CD14-positive monocyte (primary cell): ENCODE measurements at regions not wholly inside any gene's neighbourhood (a gene's known extent, or its start where the extent isn't known, plus 50 kb on each side); places are given as distances from the start of the nearest gene placed in this dataset.

ENCODE experiments used
- DNase-seq, 3 donors: peaks; one replicate each; pipeline ENCODE4 v3.0.0-alpha.2; 2011 to 2022
- H2AFZ ChIP-seq: 2 replicates; pipeline ENCODE4 v1.6.0; 2012; ENCODE audit warnings: mild to moderate bottlenecking, low read depth, low read length, inconsistent platforms; ENCODE audit not compliant: insufficient read depth, poor library complexity, severe bottlenecking
- H3K27ac ChIP-seq, 2 donors: 1 replicate in 1 of 2; 2 replicates in 1 of 2; pipeline ENCODE4 v1.5.1; 2012 to 2013; ENCODE audit warnings: low read length in 2 of 2, control low read depth in 1 of 2, inconsistent platforms in 1 of 2, low read depth in 1 of 2, mild to moderate bottlenecking in 1 of 2
- H3K27me3 ChIP-seq, 2 donors: one replicate each; pipeline versions ENCODE4 v1.6.0 to v1.6.1; 2011 to 2013; ENCODE audit warnings: low read length in 2 of 2; ENCODE audit not compliant: control insufficient read depth in 2 of 2, insufficient read depth in 2 of 2
- H3K36me3 ChIP-seq, 2 donors: replicated peaks in 1 of 2; 1 replicate in 1 of 2; 2 replicates in 1 of 2; pipeline versions ENCODE4 v1.5.1 to v1.6.1; 2012 to 2013; ENCODE audit warnings: low read length in 2 of 2, control low read depth in 1 of 2, inconsistent platforms in 1 of 2, mild to moderate bottlenecking in 1 of 2; ENCODE audit not compliant: insufficient read depth in 2 of 2, control insufficient read depth in 1 of 2
- H3K4me1 ChIP-seq, 2 donors: 1 replicate in 1 of 2; 2 replicates in 1 of 2; pipeline versions ENCODE4 v1.5.1 to v1.6.1; 2012 to 2013; ENCODE audit warnings: low read length in 2 of 2, control low read depth in 1 of 2, inconsistent platforms in 1 of 2, mild to moderate bottlenecking in 1 of 2, moderate library complexity in 1 of 2; ENCODE audit not compliant: insufficient read depth in 2 of 2, control insufficient read depth in 1 of 2
- H3K4me2 ChIP-seq: replicated peaks from 2 replicates; pipeline ENCODE3; 2012; ENCODE audit warnings: low read length, moderate library complexity, mild to moderate bottlenecking; ENCODE audit not compliant: poor library complexity, severe bottlenecking; ENCODE audit errors: extremely low read depth
- H3K4me3 ChIP-seq, 3 experiments: fragments of 200-600 bp in 1 of 3; sonication (generic) in 1 of 3; replicated peaks in 1 of 3; 1 replicate in 2 of 3; 2 replicates in 1 of 3; pipeline ENCODE4 v1.5.1; 2011 to 2013; ENCODE audit warnings: low read length in 3 of 3, mild to moderate bottlenecking in 3 of 3, control low read depth in 2 of 3, low read depth in 2 of 3, inconsistent platforms in 1 of 3, moderate library complexity in 1 of 3
- H3K79me2 ChIP-seq: 2 replicates; pipeline ENCODE4 v1.6.0; 2012; ENCODE audit warnings: mild to moderate bottlenecking, control low read depth, inconsistent platforms, low read length, moderate library complexity; ENCODE audit not compliant: insufficient read depth
- H3K9ac ChIP-seq: 2 replicates; pipeline ENCODE4 v1.6.0; 2017; ENCODE audit warnings: low read length, mild to moderate bottlenecking; ENCODE audit not compliant: insufficient read depth, poor library complexity, severe bottlenecking
- H3K9me3 ChIP-seq, 2 donors: replicated peaks in 1 of 2; 1 replicate in 1 of 2; 2 replicates in 1 of 2; pipeline versions ENCODE4 v1.5.1 to v1.6.1; 2012 to 2013; ENCODE audit warnings: low read length in 2 of 2, control low read depth in 1 of 2; ENCODE audit not compliant: control insufficient read depth in 1 of 2, insufficient read depth in 1 of 2
- H4K20me1 ChIP-seq: 2 replicates; pipeline ENCODE4 v1.6.0; 2012; ENCODE audit warnings: mild to moderate bottlenecking, low read length, control low read depth, moderate library complexity; ENCODE audit not compliant: insufficient read depth
- H3K27ac Mint-ChIP-seq, 7 donors: one replicate each; pipeline ENCODE4 v1.8.0; 2020; ENCODE audit warnings: mild to moderate bottlenecking in 7 of 7, mixed read lengths in 7 of 7, moderate library complexity in 6 of 7, inconsistent platforms in 2 of 7
- H3K27me3 Mint-ChIP-seq, 3 donors: one replicate each; pipeline ENCODE4 v1.8.0; 2021 to 2022; ENCODE audit warnings: low read depth in 3 of 3, mild to moderate bottlenecking in 3 of 3, mixed read lengths in 3 of 3, moderate library complexity in 3 of 3, inconsistent platforms in 1 of 3
- H3K36me3 Mint-ChIP-seq, 2 donors: one replicate each; pipeline ENCODE4 v1.8.0; 2020; ENCODE audit warnings: mixed read lengths in 2 of 2, inconsistent platforms in 1 of 2, mild to moderate bottlenecking in 1 of 2
- H3K4me1 Mint-ChIP-seq: one replicate; pipeline ENCODE4 v1.8.0; 2020; ENCODE audit warnings: mild to moderate bottlenecking, mixed read lengths
- H3K4me3 Mint-ChIP-seq, 2 donors: one replicate each; pipeline ENCODE4 v1.8.0; 2020; ENCODE audit warnings: mild to moderate bottlenecking in 2 of 2, mixed read lengths in 2 of 2, moderate library complexity in 1 of 2
- H3K9me3 Mint-ChIP-seq, 7 donors: one replicate each; pipeline ENCODE4 v1.8.0; 2020 to 2022; ENCODE audit warnings: mixed read lengths in 7 of 7, mild to moderate bottlenecking in 6 of 7, moderate library complexity in 6 of 7, inconsistent platforms in 2 of 7
- WGBS: methylation state at CpG from one replicate; pipeline ENCODE4 v1.1.5; 2013; ENCODE audit warnings: missing lambda C conversion rate; ENCODE audit not compliant: insufficient coverage; 5-methylcytosine and 5-hydroxymethylcytosine counted together
- intact Hi-C, 2 donors: fragments of 100-400 bp; cut with micrococcal nuclease; formaldehyde crosslinking; loops; one replicate each; pipeline versions ENCODE4 v1.15.0 to v1.15.1; 2023
- TF ChIP-seq, protein P1 (sequence below): fragments of 200-600 bp; IDR thresholded peaks from one replicate; pipeline ENCODE4 v1.8.0; 2022; ENCODE audit warnings: antibody characterized with exemption, mild to moderate bottlenecking

DNA sequence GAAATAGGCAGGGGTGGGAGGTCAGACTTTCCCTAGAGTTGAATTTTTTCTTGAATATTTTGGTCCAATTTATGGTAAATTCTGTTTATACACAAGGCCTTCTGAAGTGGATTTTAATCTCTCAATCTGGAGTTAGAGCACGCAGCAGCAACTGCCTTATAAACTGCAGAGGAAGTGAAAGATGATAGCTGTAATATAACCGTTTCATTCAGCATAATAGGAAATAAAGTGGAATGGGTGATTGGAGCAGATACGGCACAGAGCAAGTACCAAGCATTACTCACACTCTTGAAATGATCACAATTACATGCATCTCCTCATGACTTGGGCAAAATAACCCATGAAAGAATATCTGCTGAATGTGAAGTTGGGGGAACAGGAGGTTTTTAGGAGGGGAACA, 106.8 kb downstream of the ARRDC4 start:
- intact Hi-C loops = no loop called here
- Mint-ChIP-seq H3K4me1 (peaks cover 57% of the 10 kb centered on the region), H3K27ac (no peak overlapping the region), H3K36me3 (peaks cover 6 to 7% of the 10 kb centered on the region in 2 donors), H3K9me3 (peaks cover 0 to 10% (median 3%) of the 10 kb centered on the region in 7 donors), H3K4me3 (peak overlapping the region in 1 of 2 donors; percentile 74), H3K27me3 (peaks cover 4 to 15% (median 13%) of the 10 kb centered on the region in 3 donors)
- TF ChIP-seq, protein P1, sequence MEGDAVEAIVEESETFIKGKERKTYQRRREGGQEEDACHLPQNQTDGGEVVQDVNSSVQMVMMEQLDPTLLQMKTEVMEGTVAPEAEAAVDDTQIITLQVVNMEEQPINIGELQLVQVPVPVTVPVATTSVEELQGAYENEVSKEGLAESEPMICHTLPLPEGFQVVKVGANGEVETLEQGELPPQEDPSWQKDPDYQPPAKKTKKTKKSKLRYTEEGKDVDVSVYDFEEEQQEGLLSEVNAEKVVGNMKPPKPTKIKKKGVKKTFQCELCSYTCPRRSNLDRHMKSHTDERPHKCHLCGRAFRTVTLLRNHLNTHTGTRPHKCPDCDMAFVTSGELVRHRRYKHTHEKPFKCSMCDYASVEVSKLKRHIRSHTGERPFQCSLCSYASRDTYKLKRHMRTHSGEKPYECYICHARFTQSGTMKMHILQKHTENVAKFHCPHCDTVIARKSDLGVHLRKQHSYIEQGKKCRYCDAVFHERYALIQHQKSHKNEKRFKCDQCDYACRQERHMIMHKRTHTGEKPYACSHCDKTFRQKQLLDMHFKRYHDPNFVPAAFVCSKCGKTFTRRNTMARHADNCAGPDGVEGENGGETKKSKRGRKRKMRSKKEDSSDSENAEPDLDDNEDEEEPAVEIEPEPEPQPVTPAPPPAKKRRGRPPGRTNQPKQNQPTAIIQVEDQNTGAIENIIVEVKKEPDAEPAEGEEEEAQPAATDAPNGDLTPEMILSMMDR = no peak
- no peaks in the 10 kb centered on the region for H3K36me3 ChIP-seq
- H3K4me3 ChIP-seq = no peak overlapping the region
- H4K20me1 ChIP-seq = no peaks in the 10 kb centered on the region
- WGBS = no CpG with 5 or more reads among the region's 3 CpGs
- no peak overlapping the region for H3K27ac ChIP-seq
- H3K27me3 ChIP-seq = peaks cover 0 to 3% of the 10 kb centered on the region in 2 donors
- H3K9me3 ChIP-seq = peaks cover 0 to 4% of the 10 kb centered on the region in 2 donors
- H2AFZ ChIP-seq = no peak overlapping the region
- no peak overlapping the region for H3K9ac ChIP-seq
- DNase-seq = no peak
- no peak overlapping the region for H3K4me2 ChIP-seq
- H3K79me2 ChIP-seq = no peaks in the 10 kb centered on the region
- peaks cover 44 to 47% of the 10 kb centered on the region in 2 donors for H3K4me1 ChIP-seq

GRCh38 chr15:98069256-98069655, 108.8 kb downstream of the ARRDC4 start:
- H3K4me1 Mint-ChIP-seq = peaks cover 55% of the 10 kb centered on the region
- peaks cover 4 to 15% (median 11%) of the 10 kb centered on the region in 3 donors for H3K27me3 Mint-ChIP-seq
- H3K4me2 ChIP-seq = no peak overlapping the region
- H3K27me3 ChIP-seq = peaks cover 0 to 3% of the 10 kb centered on the region in 2 donors
- H3K9ac ChIP-seq = no peak overlapping the region
- WGBS = no CpG with 5 or more reads among the region's 4 CpGs
- intact Hi-C loops = no loop called here
- TF ChIP-seq, protein P1 = no peak
- H3K4me1 ChIP-seq = peaks cover 28 to 41% of the 10 kb centered on the region in 2 donors
- no peaks in the 10 kb centered on the region for H4K20me1 ChIP-seq
- H3K9me3 Mint-ChIP-seq = peaks cover 0 to 10% (median 3%) of the 10 kb centered on the region in 7 donors
- H3K27ac Mint-ChIP-seq = no peak overlapping the region
- no peaks in the 10 kb centered on the region for H3K36me3 ChIP-seq
- peaks cover 6 to 7% of the 10 kb centered on the region in 2 donors for H3K36me3 Mint-ChIP-seq
- no peaks in the 10 kb centered on the region for H3K79me2 ChIP-seq
- no peak overlapping the region for H2AFZ ChIP-seq
- DNase-seq = no peak
- no peak overlapping the region for H3K4me3 Mint-ChIP-seq
- H3K9me3 ChIP-seq = peaks cover 0 to 4% of the 10 kb centered on the region in 2 donors
- no peak overlapping the region for H3K4me3 ChIP-seq
- no peak overlapping the region for H3K27ac ChIP-seq
